Neural cell (in vitro differentiated cells): ENCODE measurements at regions not wholly inside any gene's neighbourhood (a gene's known extent, or its start where the extent isn't known, plus 50 kb on each side); places are given as distances from the start of the nearest gene placed in this dataset.

ENCODE experiments used
- H2AFZ ChIP-seq: fragments of 200-600, 300-800 bp; sonication (generic), shearing (Covaris generic); 2 replicates; pipeline ENCODE4 v1.6.0; 2014; ENCODE audit warnings: low read depth, mild to moderate bottlenecking, antibody characterized with exemption, low read length, moderate library complexity
- H3F3A ChIP-seq: fragments of 200-600 bp; shearing (Covaris generic); 2 replicates; pipeline ENCODE4 v1.6.1; 2016; ENCODE audit warnings: mild to moderate bottlenecking, moderate library complexity, mixed read lengths, antibody characterized with exemption, low read length; ENCODE audit not compliant: insufficient read depth, poor library complexity, severe bottlenecking
- H3K27ac ChIP-seq: fragments of 200-600, 300-800 bp; sonication (generic), shearing (Covaris generic); 2 replicates; pipeline ENCODE4 v1.5.1; 2014; ENCODE audit warnings: mild to moderate bottlenecking, low read length, moderate library complexity
- H3K27me3 ChIP-seq: fragments of 300-800, 200-600 bp; sonication (generic), shearing (Covaris generic); 2 replicates; pipeline ENCODE4 v1.6.0; 2014; ENCODE audit warnings: mild to moderate bottlenecking, low read depth, low read length, moderate library complexity; ENCODE audit not compliant: insufficient read depth
- H3K36me3 ChIP-seq: fragments of 300-800, 200-600 bp; sonication (generic), shearing (Covaris generic); 2 replicates; pipeline ENCODE4 v1.5.1; 2014; ENCODE audit warnings: mild to moderate bottlenecking, antibody characterized with exemption, low read length, moderate library complexity; ENCODE audit not compliant: insufficient read depth
- H3K4me2 ChIP-seq: fragments of 300-800, 200-600 bp; sonication (generic), shearing (Covaris generic); 2 replicates; pipeline ENCODE4 v1.6.0; 2014; ENCODE audit warnings: mild to moderate bottlenecking, low read length
- H3K4me3 ChIP-seq: fragments of 300-800, 200-600 bp; sonication (generic), shearing (Covaris generic); 2 replicates; pipeline ENCODE4 v1.5.1; 2014; ENCODE audit warnings: mild to moderate bottlenecking, low read length, moderate library complexity
- H3K79me2 ChIP-seq: fragments of 200-600 bp; shearing (Covaris generic); replicated peaks from 2 replicates; pipeline ENCODE4 v1.6.0; 2014; ENCODE audit warnings: mild to moderate bottlenecking, low read length, moderate library complexity; ENCODE audit not compliant: insufficient read depth
- H3K9ac ChIP-seq: fragments of 300-800, 200-600 bp; sonication (generic), shearing (Covaris generic); 2 replicates; pipeline ENCODE4 v1.6.1; 2016; ENCODE audit warnings: mild to moderate bottlenecking, low read length, mixed read lengths
- H3K9me2 ChIP-seq: fragments of 200-600 bp; shearing (Covaris generic); 2 replicates; pipeline ENCODE4 v1.6.1; 2016; ENCODE audit warnings: mild to moderate bottlenecking, low read length, mixed read lengths; ENCODE audit not compliant: insufficient read depth
- H3K9me3 ChIP-seq: fragments of 200-600, 300-800 bp; sonication (generic), shearing (Covaris generic); 2 replicates; pipeline ENCODE4 v1.6.1; 2016; ENCODE audit warnings: mild to moderate bottlenecking, mixed run types, low read length, moderate library complexity, mixed read lengths
- H4K20me1 ChIP-seq: fragments of 200-600 bp; shearing (Covaris generic); 2 replicates; pipeline ENCODE4 v1.6.1; 2016; ENCODE audit warnings: mild to moderate bottlenecking, mixed run types; ENCODE audit not compliant: insufficient read depth
- EP300 ChIP-seq: fragments of 450-650 bp; conservative IDR thresholded peaks from 2 replicates; pipeline ENCODE4 v1.6.1; 2014; ENCODE audit warnings: antibody characterized with exemption, mild to moderate bottlenecking, moderate library complexity; ENCODE audit not compliant: poor library complexity, severe bottlenecking
- EZH2 ChIP-seq: fragments of 200-600, 300-800 bp; shearing (Covaris generic), sonication (generic); IDR thresholded peaks from 2 replicates; pipeline ENCODE4 v1.6.1; 2014; ENCODE audit warnings: antibody characterized with exemption, low read length, borderline replicate concordance, mild to moderate bottlenecking; ENCODE audit not compliant: insufficient read depth, poor library complexity, severe bottlenecking
- MXI1 ChIP-seq: fragments of 450-650 bp; conservative IDR thresholded peaks from 2 replicates; pipeline ENCODE4 v1.6.1; 2014; ENCODE audit warnings: antibody characterized with exemption, mild to moderate bottlenecking; ENCODE audit not compliant: poor library complexity, severe bottlenecking
- POLR2AphosphoS5 ChIP-seq: IDR thresholded peaks from 2 replicates; pipeline ENCODE4 v1.6.1; 2012
- RAD21 ChIP-seq: fragments of 450-650 bp; conservative IDR thresholded peaks from 2 replicates; pipeline ENCODE4 v1.6.1; 2014; ENCODE audit warnings: antibody characterized with exemption, mild to moderate bottlenecking, moderate library complexity
- SMC3 ChIP-seq: fragments of 450-650 bp; conservative IDR thresholded peaks from 2 replicates; pipeline ENCODE4 v1.6.1; 2014; ENCODE audit warnings: antibody characterized with exemption, mild to moderate bottlenecking, moderate library complexity; ENCODE audit not compliant: poor library complexity
- TAF1 ChIP-seq: IDR thresholded peaks from 2 replicates; pipeline ENCODE4 v1.6.1; 2012; ENCODE audit warnings: low read depth
- TF ChIP-seq, protein P1 (sequence below): IDR thresholded peaks from 2 replicates; pipeline ENCODE4 v1.6.1; 2012; ENCODE audit warnings: borderline replicate concordance
- TF ChIP-seq, protein P2 (sequence below): fragments of 450-650 bp; IDR thresholded peaks from 2 replicates; pipeline ENCODE4 v1.5.1; 2014; ENCODE audit warnings: antibody characterized with exemption, mild to moderate bottlenecking, moderate library complexity; ENCODE audit not compliant: poor library complexity, severe bottlenecking

DNA sequence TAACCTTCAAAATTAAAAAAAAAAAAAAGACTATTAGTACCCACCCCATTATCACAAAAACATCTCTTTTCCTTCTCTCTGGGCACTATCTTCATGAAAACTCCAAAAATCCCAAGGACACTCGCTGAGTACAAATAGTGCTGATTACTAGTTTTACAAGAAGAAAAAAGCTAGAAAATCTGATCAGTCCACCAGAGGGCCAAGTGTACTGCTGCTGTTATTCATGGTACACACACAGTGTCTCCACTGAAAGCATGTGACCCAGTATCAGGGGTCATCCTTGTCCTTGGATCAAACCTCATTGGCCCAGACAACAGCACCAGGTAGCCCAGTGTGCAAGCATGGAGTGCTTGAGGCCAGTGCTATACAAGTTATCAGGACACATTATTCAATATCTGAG, 382.7 kb upstream of the KLHL29 start:
- no peaks in the 10 kb centered on the region for H3K36me3 ChIP-seq
- no peak overlapping the region for H2AFZ ChIP-seq
- H3K27me3 ChIP-seq: no peaks in the 10 kb centered on the region
- H3K27ac ChIP-seq: no peak overlapping the region
- TF ChIP-seq, protein P1, sequence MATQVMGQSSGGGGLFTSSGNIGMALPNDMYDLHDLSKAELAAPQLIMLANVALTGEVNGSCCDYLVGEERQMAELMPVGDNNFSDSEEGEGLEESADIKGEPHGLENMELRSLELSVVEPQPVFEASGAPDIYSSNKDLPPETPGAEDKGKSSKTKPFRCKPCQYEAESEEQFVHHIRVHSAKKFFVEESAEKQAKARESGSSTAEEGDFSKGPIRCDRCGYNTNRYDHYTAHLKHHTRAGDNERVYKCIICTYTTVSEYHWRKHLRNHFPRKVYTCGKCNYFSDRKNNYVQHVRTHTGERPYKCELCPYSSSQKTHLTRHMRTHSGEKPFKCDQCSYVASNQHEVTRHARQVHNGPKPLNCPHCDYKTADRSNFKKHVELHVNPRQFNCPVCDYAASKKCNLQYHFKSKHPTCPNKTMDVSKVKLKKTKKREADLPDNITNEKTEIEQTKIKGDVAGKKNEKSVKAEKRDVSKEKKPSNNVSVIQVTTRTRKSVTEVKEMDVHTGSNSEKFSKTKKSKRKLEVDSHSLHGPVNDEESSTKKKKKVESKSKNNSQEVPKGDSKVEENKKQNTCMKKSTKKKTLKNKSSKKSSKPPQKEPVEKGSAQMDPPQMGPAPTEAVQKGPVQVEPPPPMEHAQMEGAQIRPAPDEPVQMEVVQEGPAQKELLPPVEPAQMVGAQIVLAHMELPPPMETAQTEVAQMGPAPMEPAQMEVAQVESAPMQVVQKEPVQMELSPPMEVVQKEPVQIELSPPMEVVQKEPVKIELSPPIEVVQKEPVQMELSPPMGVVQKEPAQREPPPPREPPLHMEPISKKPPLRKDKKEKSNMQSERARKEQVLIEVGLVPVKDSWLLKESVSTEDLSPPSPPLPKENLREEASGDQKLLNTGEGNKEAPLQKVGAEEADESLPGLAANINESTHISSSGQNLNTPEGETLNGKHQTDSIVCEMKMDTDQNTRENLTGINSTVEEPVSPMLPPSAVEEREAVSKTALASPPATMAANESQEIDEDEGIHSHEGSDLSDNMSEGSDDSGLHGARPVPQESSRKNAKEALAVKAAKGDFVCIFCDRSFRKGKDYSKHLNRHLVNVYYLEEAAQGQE: no peak
- TF ChIP-seq POLR2AphosphoS5: no peak
- no peak for TF ChIP-seq SMC3
- H3K9me2 ChIP-seq: no peaks in the 10 kb centered on the region
- no peaks in the 10 kb centered on the region for H3K9me3 ChIP-seq
- no peaks in the 10 kb centered on the region for H4K20me1 ChIP-seq
- H3K9ac ChIP-seq: no peak overlapping the region
- H3F3A ChIP-seq: no peaks in the 10 kb centered on the region
- no peaks in the 10 kb centered on the region for H3K79me2 ChIP-seq
- no peak overlapping the region for H3K4me2 ChIP-seq
- no peak overlapping the region for H3K4me3 ChIP-seq

DNA sequence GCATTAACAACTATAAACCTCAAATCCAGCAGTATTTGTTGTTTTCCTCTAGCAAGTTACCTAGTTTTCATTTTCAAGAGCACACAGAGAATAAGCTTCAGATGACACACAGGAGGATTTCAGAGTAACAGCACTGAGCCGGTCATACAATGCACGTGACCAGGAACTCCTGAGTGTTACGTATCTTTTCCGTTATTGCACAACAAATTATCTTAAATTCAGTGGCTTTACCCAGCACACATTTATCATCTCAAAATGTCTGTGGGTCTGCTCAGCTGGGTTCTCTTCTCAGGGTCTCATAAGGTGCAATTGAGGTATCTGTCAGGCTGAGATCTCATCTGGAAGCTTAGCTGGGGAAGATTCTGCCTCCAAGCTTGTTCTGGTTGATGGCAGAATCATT, 379.5 kb upstream of the KLHL29 start:
- TF ChIP-seq SMC3 (no peak), RAD21 (no peak), EP300 (no peak), TAF1 (no peak), EZH2 (no peak), MXI1 (no peak), POLR2AphosphoS5 (no peak)
- TF ChIP-seq, protein P1: no peak
- TF ChIP-seq, protein P2, sequence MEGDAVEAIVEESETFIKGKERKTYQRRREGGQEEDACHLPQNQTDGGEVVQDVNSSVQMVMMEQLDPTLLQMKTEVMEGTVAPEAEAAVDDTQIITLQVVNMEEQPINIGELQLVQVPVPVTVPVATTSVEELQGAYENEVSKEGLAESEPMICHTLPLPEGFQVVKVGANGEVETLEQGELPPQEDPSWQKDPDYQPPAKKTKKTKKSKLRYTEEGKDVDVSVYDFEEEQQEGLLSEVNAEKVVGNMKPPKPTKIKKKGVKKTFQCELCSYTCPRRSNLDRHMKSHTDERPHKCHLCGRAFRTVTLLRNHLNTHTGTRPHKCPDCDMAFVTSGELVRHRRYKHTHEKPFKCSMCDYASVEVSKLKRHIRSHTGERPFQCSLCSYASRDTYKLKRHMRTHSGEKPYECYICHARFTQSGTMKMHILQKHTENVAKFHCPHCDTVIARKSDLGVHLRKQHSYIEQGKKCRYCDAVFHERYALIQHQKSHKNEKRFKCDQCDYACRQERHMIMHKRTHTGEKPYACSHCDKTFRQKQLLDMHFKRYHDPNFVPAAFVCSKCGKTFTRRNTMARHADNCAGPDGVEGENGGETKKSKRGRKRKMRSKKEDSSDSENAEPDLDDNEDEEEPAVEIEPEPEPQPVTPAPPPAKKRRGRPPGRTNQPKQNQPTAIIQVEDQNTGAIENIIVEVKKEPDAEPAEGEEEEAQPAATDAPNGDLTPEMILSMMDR: no peak
- no peaks in the 10 kb centered on the region for H3K79me2 ChIP-seq
- no peak overlapping the region for H2AFZ ChIP-seq
- no peaks in the 10 kb centered on the region for H3K36me3 ChIP-seq
- no peaks in the 10 kb centered on the region for H3F3A ChIP-seq
- H3K4me2 ChIP-seq: no peak overlapping the region
- no peak overlapping the region for H3K27ac ChIP-seq
- no peaks in the 10 kb centered on the region for H4K20me1 ChIP-seq
- H3K4me3 ChIP-seq: no peak overlapping the region
- no peaks in the 10 kb centered on the region for H3K27me3 ChIP-seq
- no peak overlapping the region for H3K9ac ChIP-seq
- no peaks in the 10 kb centered on the region for H3K9me2 ChIP-seq
- no peaks in the 10 kb centered on the region for H3K9me3 ChIP-seq
